ENCODE measurements at regions not wholly inside any gene's neighbourhood (a gene's known extent, or its start where the extent isn't known, plus 50 kb on each side); places are given as distances from the start of the nearest gene placed in this dataset.

GRCh38 chr6:120186080-120186479, 836.5 kb upstream of the MAN1A1 start:
- Histone ChIP-seq H2BK15ac (ENCODE audit: low read length) (no peak overlapping the region), H3K18ac (ENCODE audit: extremely low read depth, low read length) (no peak overlapping the region), H2BK12ac (ENCODE audit: low read depth, low read length) (no peak overlapping the region), H4K5ac (ENCODE audit: insufficient read length, low read depth, low read length) (no peak overlapping the region), H3K56ac (replicated peaks; ENCODE audit: insufficient read length, low read depth, low read length) (no peak overlapping the region), H4K8ac (ENCODE audit: extremely low read depth, insufficient read depth, low read length) (no peak overlapping the region), H3K23ac (ENCODE audit: insufficient read length) (no peak overlapping the region), H3K4ac (replicated peaks; ENCODE audit: insufficient read length, low read depth, low read length) (no peak overlapping the region), H3K27ac (ENCODE audit: low read depth, low read length) (no peak overlapping the region), H3K9ac (replicated peaks in 1 of 4; ENCODE audit: extremely low read depth in 1 of 4, low read depth in 3 of 4, low read length in 3 of 4) (no peak overlapping the region), H4K91ac (replicated peaks; ENCODE audit: insufficient read length, low read length) (no peak overlapping the region), H3K79me1 (ENCODE audit: low read depth, low read length) (no peaks in the 10 kb centered on the region), H2BK5ac (ENCODE audit: low read depth, low read length) (no peak overlapping the region), H3K4me3 (ENCODE audit: extremely low read depth in 1 of 4, insufficient read depth in 2 of 4, low read depth in 3 of 4, low read length in 4 of 4) (no peak overlapping the region), H3K23me2 (ENCODE audit: low read depth, low read length) (no peaks in the 10 kb centered on the region), H3K36me3 (ENCODE audit: control insufficient read depth in 2 of 4, insufficient read depth in 4 of 4, low read length in 3 of 4) (no peaks in the 10 kb centered on the region), H3K27me3 (replicated peaks in 1 of 4; ENCODE audit: control insufficient read depth in 3 of 4, extremely low read depth in 1 of 4, insufficient read depth in 3 of 4, low read length in 3 of 4) (no peaks in the 10 kb centered on the region), H2BK20ac (ENCODE audit: low read length) (no peak overlapping the region), H3K4me2 (ENCODE audit: insufficient read depth in 1 of 2, low read depth in 2 of 2, low read length in 2 of 2) (no peak overlapping the region), H3K79me2 (ENCODE audit: control insufficient read depth in 1 of 2, insufficient read depth in 2 of 2, low read length in 2 of 2) (no peaks in the 10 kb centered on the region), H2BK120ac (replicated peaks; ENCODE audit: low read depth, low read length) (no peak overlapping the region), H2AK5ac (ENCODE audit: low read depth, low read length) (no peak overlapping the region), H3K4me1 (replicated peaks in 1 of 4; ENCODE audit: control insufficient read depth in 3 of 4, insufficient read depth in 4 of 4, low read length in 3 of 4) (no peaks in the 10 kb centered on the region), H3K9me3 (ENCODE audit: insufficient read depth in 2 of 2, low read depth in 1 of 2, low read length in 1 of 2) (no peaks in the 10 kb centered on the region), H3K14ac (ENCODE audit: insufficient read length) (no peak overlapping the region), H2AFZ (ENCODE audit: low read length) (no peak overlapping the region), H4K20me1 (replicated peaks in 1 of 2; ENCODE audit: control insufficient read depth in 1 of 2, insufficient read depth in 2 of 2, low read length in 2 of 2) (no peaks in the 10 kb centered on the region)
- TF ChIP-seq TCF12 (IDR thresholded peaks at IDR 0.05; ENCODE audit: low read depth, low read length), result no peak
- no peak for TF ChIP-seq KDM4A (IDR thresholded peaks at IDR 0.05; ENCODE audit: low read depth, low read length, severe bottlenecking)
- no peak for TF ChIP-seq KDM1A (IDR thresholded peaks at IDR 0.05; ENCODE audit: borderline replicate concordance, low read length)
- TF ChIP-seq GABPA (IDR thresholded peaks at IDR 0.05; ENCODE audit: borderline replicate concordance, insufficient read depth, low read length), result no peak
- no peak for FAIRE-seq
- ChIA-PET POLR2A (ENCODE audit: partially characterized antibody) (no interaction called here), CTCF (ENCODE audit: partially characterized antibody) (no interaction called here)
- DNase-seq (ENCODE audit: low read depth in 1 of 2, low spot score in 2 of 2), result no peak
